ENCODE measurements at regions not wholly inside any gene's neighbourhood (a gene's known extent, or its start where the extent isn't known, plus 50 kb on each side); places are given as distances from the start of the nearest gene placed in this dataset.

GRCh38 chr17:65477600-65477999, 83.8 kb downstream of the AXIN2 start:
- ATAC-seq (replicated peaks; ENCODE audit: extremely low read depth, poor library complexity, severe bottlenecking) = no peak
- H3K4me3 Mint-ChIP-seq = no peak overlapping the region

GRCh38 chr17:65474660-65475059, 86.8 kb downstream of the AXIN2 start:
- ATAC-seq (replicated peaks; ENCODE audit: extremely low read depth, poor library complexity, severe bottlenecking) = no peak
- H3K9me3 Mint-ChIP-seq = no peaks in the 10 kb centered on the region
- no peaks in the 10 kb centered on the region for H3K36me3 Mint-ChIP-seq (ENCODE audit: insufficient read depth)
- no peak overlapping the region for H3K27ac Mint-ChIP-seq (ENCODE audit: low read depth)
- no peaks in the 10 kb centered on the region for H3K4me1 Mint-ChIP-seq
- no peak overlapping the region for H3K4me3 Mint-ChIP-seq
- DNase-seq (ENCODE audit: low spot score in 2 of 2) = no peak
- peaks cover 53% of the 10 kb centered on the region for H3K27me3 Mint-ChIP-seq

More at GRCh38 chr17:65477600-65477999, 83.8 kb downstream of the AXIN2 start:
- Mint-ChIP-seq H3K27me3 (peaks cover 33% of the 10 kb centered on the region), H3K36me3 (ENCODE audit: insufficient read depth) (no peaks in the 10 kb centered on the region), H3K27ac (ENCODE audit: low read depth) (no peak overlapping the region), H3K4me1 (no peaks in the 10 kb centered on the region), H3K9me3 (no peaks in the 10 kb centered on the region)
- no peak for DNase-seq (ENCODE audit: low spot score in 2 of 2)

- H3K4me1 Mint-ChIP-seq = no peaks in the 10 kb centered on the region
- DNase-seq (ENCODE audit: low spot score in 2 of 2) (no peak), ATAC-seq (replicated peaks; ENCODE audit: extremely low read depth, poor library complexity, severe bottlenecking) (no peak)
- H3K27ac Mint-ChIP-seq (ENCODE audit: low read depth) = no peak overlapping the region
- no peak overlapping the region for H3K4me3 Mint-ChIP-seq
- H3K27me3 Mint-ChIP-seq = peaks cover 53% of the 10 kb centered on the region
- H3K9me3 Mint-ChIP-seq = no peaks in the 10 kb centered on the region
- H3K36me3 Mint-ChIP-seq (ENCODE audit: insufficient read depth) = no peaks in the 10 kb centered on the region
Observed at GRCh38 chr17:65473985-65474384, 87.5 kb downstream of the AXIN2 start.

- DNase-seq (ENCODE audit: low spot score in 2 of 2) (no peak), ATAC-seq (replicated peaks; ENCODE audit: extremely low read depth, poor library complexity, severe bottlenecking) (no peak)
- no peak overlapping the region for H3K4me3 Mint-ChIP-seq
- no peaks in the 10 kb centered on the region for H3K36me3 Mint-ChIP-seq (ENCODE audit: insufficient read depth)
- H3K27ac Mint-ChIP-seq (ENCODE audit: low read depth) = no peak overlapping the region
- no peaks in the 10 kb centered on the region for H3K9me3 Mint-ChIP-seq
- no peaks in the 10 kb centered on the region for H3K4me1 Mint-ChIP-seq
- H3K27me3 Mint-ChIP-seq = peaks cover 53% of the 10 kb centered on the region
Observed at GRCh38 chr17:65473363-65473762, 88.1 kb downstream of the AXIN2 start.

GRCh38 chr17:65472666-65473309, 88.7 kb downstream of the AXIN2 start:
- no peak for DNase-seq (ENCODE audit: low spot score in 2 of 2)
- Mint-ChIP-seq H3K27me3 (peaks cover 53% of the 10 kb centered on the region), H3K27ac (ENCODE audit: low read depth) (no peak overlapping the region)

GRCh38 chr17:65470783-65471182, 90.7 kb downstream of the AXIN2 start:
- H3K27me3 Mint-ChIP-seq = peaks cover 51% of the 10 kb centered on the region
- no peak overlapping the region for H3K27ac Mint-ChIP-seq (ENCODE audit: low read depth)
- no peak for DNase-seq (ENCODE audit: low spot score in 2 of 2)
- H3K9me3 Mint-ChIP-seq = no peaks in the 10 kb centered on the region
- no peaks in the 10 kb centered on the region for H3K36me3 Mint-ChIP-seq (ENCODE audit: insufficient read depth)
- ATAC-seq (replicated peaks; ENCODE audit: extremely low read depth, poor library complexity, severe bottlenecking) = no peak
- no peak overlapping the region for H3K4me3 Mint-ChIP-seq
- H3K4me1 Mint-ChIP-seq = no peaks in the 10 kb centered on the region

More at GRCh38 chr17:65472666-65473309, 88.7 kb downstream of the AXIN2 start:
- Mint-ChIP-seq H3K36me3 (ENCODE audit: insufficient read depth) (no peaks in the 10 kb centered on the region), H3K9me3 (no peaks in the 10 kb centered on the region), H3K4me3 (no peak overlapping the region), H3K4me1 (no peaks in the 10 kb centered on the region)
- ATAC-seq (replicated peaks; ENCODE audit: extremely low read depth, poor library complexity, severe bottlenecking) = no peak

- Mint-ChIP-seq H3K36me3 (ENCODE audit: insufficient read depth) (no peaks in the 10 kb centered on the region), H3K4me1 (no peaks in the 10 kb centered on the region), H3K27ac (ENCODE audit: low read depth) (no peak overlapping the region), H3K4me3 (no peak overlapping the region), H3K27me3 (peaks cover 38% of the 10 kb centered on the region), H3K9me3 (no peaks in the 10 kb centered on the region)
- no peak for DNase-seq (ENCODE audit: low spot score in 2 of 2)
- ATAC-seq (replicated peaks; ENCODE audit: extremely low read depth, poor library complexity, severe bottlenecking) = no peak
Observed at GRCh38 chr17:65468321-65468720, 93.1 kb downstream of the AXIN2 start.

GRCh38 chr17:65467156-65467555, 94.3 kb downstream of the AXIN2 start:
- H3K4me3 Mint-ChIP-seq = no peak overlapping the region
- ATAC-seq (replicated peaks; ENCODE audit: extremely low read depth, poor library complexity, severe bottlenecking) (no peak), DNase-seq (ENCODE audit: low spot score in 2 of 2) (no peak)
- no peaks in the 10 kb centered on the region for H3K9me3 Mint-ChIP-seq
- H3K36me3 Mint-ChIP-seq (ENCODE audit: insufficient read depth) = no peaks in the 10 kb centered on the region
- no peak overlapping the region for H3K27ac Mint-ChIP-seq (ENCODE audit: low read depth)
- H3K27me3 Mint-ChIP-seq = peaks cover 39% of the 10 kb centered on the region
- no peaks in the 10 kb centered on the region for H3K4me1 Mint-ChIP-seq

- H3K36me3 Mint-ChIP-seq (ENCODE audit: insufficient read depth) = no peaks in the 10 kb centered on the region
- H3K27me3 Mint-ChIP-seq = peaks cover 34% of the 10 kb centered on the region
- no peak overlapping the region for H3K27ac Mint-ChIP-seq (ENCODE audit: low read depth)
- ATAC-seq (replicated peaks; ENCODE audit: extremely low read depth, poor library complexity, severe bottlenecking) = no peak
- no peak overlapping the region for H3K4me3 Mint-ChIP-seq
- no peak for DNase-seq (ENCODE audit: low spot score in 2 of 2)
- H3K4me1 Mint-ChIP-seq = no peaks in the 10 kb centered on the region
- H3K9me3 Mint-ChIP-seq = no peaks in the 10 kb centered on the region
Observed at GRCh38 chr17:65466547-65466946, 94.9 kb downstream of the AXIN2 start.

GRCh38 chr17:65463242-65463641, 98.2 kb downstream of the AXIN2 start:
- no peaks in the 10 kb centered on the region for H3K4me1 Mint-ChIP-seq
- H3K36me3 Mint-ChIP-seq (ENCODE audit: insufficient read depth) = no peaks in the 10 kb centered on the region
- peaks cover 35% of the 10 kb centered on the region for H3K27me3 Mint-ChIP-seq
- no peak for DNase-seq (ENCODE audit: low spot score in 2 of 2)
- H3K4me3 Mint-ChIP-seq = no peak overlapping the region
- ATAC-seq (replicated peaks; ENCODE audit: extremely low read depth, poor library complexity, severe bottlenecking) = no peak
- no peaks in the 10 kb centered on the region for H3K9me3 Mint-ChIP-seq
- H3K27ac Mint-ChIP-seq (ENCODE audit: low read depth) = no peak overlapping the region

- Mint-ChIP-seq H3K9me3 (no peaks in the 10 kb centered on the region), H3K27ac (ENCODE audit: low read depth) (no peak overlapping the region), H3K36me3 (ENCODE audit: insufficient read depth) (no peaks in the 10 kb centered on the region), H3K4me3 (no peak overlapping the region), H3K4me1 (no peaks in the 10 kb centered on the region), H3K27me3 (peaks cover 35% of the 10 kb centered on the region)
- DNase-seq (ENCODE audit: low spot score in 2 of 2) (no peak), ATAC-seq (replicated peaks; ENCODE audit: extremely low read depth, poor library complexity, severe bottlenecking) (no peak)
Observed at GRCh38 chr17:65459677-65460347, 101.6 kb downstream of the AXIN2 start.

GRCh38 chr17:65457635-65458257, 103.7 kb downstream of the AXIN2 start:
- Mint-ChIP-seq H3K27me3 (peaks cover 17% of the 10 kb centered on the region), H3K4me1 (no peaks in the 10 kb centered on the region), H3K4me3 (no peak overlapping the region), H3K36me3 (ENCODE audit: insufficient read depth) (no peaks in the 10 kb centered on the region), H3K9me3 (no peaks in the 10 kb centered on the region), H3K27ac (ENCODE audit: low read depth) (no peak overlapping the region)
- DNase-seq (ENCODE audit: low spot score in 2 of 2) = no peak
- ATAC-seq (replicated peaks; ENCODE audit: extremely low read depth, poor library complexity, severe bottlenecking) = no peak

GRCh38 chr17:65457183-65457582, 104.3 kb downstream of the AXIN2 start:
- H3K9me3 Mint-ChIP-seq = no peaks in the 10 kb centered on the region
- no peak overlapping the region for H3K4me3 Mint-ChIP-seq
- no peaks in the 10 kb centered on the region for H3K4me1 Mint-ChIP-seq
- H3K27ac Mint-ChIP-seq (ENCODE audit: low read depth) = no peak overlapping the region
- DNase-seq (ENCODE audit: low spot score in 2 of 2) = no peak
- peaks cover 12% of the 10 kb centered on the region for H3K27me3 Mint-ChIP-seq
- ATAC-seq (replicated peaks; ENCODE audit: extremely low read depth, poor library complexity, severe bottlenecking) = no peak
- H3K36me3 Mint-ChIP-seq (ENCODE audit: insufficient read depth) = no peaks in the 10 kb centered on the region

Measured in central memory CD8-positive, alpha-beta T cell (primary cell).